Karpas-422 (cell line): ENCODE measurements at regions not wholly inside any gene's neighbourhood (a gene's known extent, or its start where the extent isn't known, plus 50 kb on each side); places are given as distances from the start of the nearest gene placed in this dataset.

ENCODE experiments used
- DNase-seq: peaks from one replicate; pipeline ENCODE4 v3.0.0-alpha.2; 2015
- H2AFZ ChIP-seq: fragments of 200-600 bp; sonication (generic); 2 replicates; pipeline ENCODE4 v1.6.1; 2014; ENCODE audit warnings: antibody characterized with exemption, low read length, mixed read lengths
- H3K27ac ChIP-seq: fragments of 200-600 bp; sonication (generic); 2 replicates; pipeline ENCODE4 v1.5.1; 2014; ENCODE audit warnings: mild to moderate bottlenecking, low read length, moderate library complexity
- H3K27me3 ChIP-seq: fragments of 200-600 bp; sonication (generic); 2 replicates; pipeline ENCODE4 v1.6.1; 2014; ENCODE audit warnings: low read length, mixed read lengths
- H3K36me3 ChIP-seq: fragments of 200-600 bp; sonication (generic); 2 replicates; pipeline ENCODE4 v1.6.1; 2014; ENCODE audit warnings: low read length, mixed read lengths; ENCODE audit not compliant: insufficient read depth
- H3K4me1 ChIP-seq: fragments of 200-600 bp; sonication (generic); 2 replicates; pipeline ENCODE4 v1.6.1; 2014; ENCODE audit warnings: mild to moderate bottlenecking, low read length, mixed read lengths
- H3K4me2 ChIP-seq: fragments of 200-600 bp; sonication (generic); 2 replicates; pipeline ENCODE4 v1.6.1; 2014; ENCODE audit warnings: low read length, low read depth, mild to moderate bottlenecking; ENCODE audit not compliant: poor library complexity, severe bottlenecking
- H3K4me3 ChIP-seq: fragments of 200-600 bp; sonication (generic); 2 replicates; pipeline ENCODE4 v1.5.1; 2014; ENCODE audit warnings: mild to moderate bottlenecking, antibody characterized with exemption, low read length, mixed read lengths
- H3K79me2 ChIP-seq: fragments of 200-600 bp; sonication (generic); 2 replicates; pipeline ENCODE4 v1.6.1; 2014; ENCODE audit warnings: mild to moderate bottlenecking, low read length, mixed read lengths
- H3K9ac ChIP-seq: fragments of 200-600 bp; sonication (generic); 2 replicates; pipeline ENCODE4 v1.6.0; 2014; ENCODE audit warnings: low read length
- H3K9me2 ChIP-seq: fragments of 200-600 bp; sonication (generic), shearing (Covaris generic); replicated peaks from 2 replicates; pipeline ENCODE4 v1.6.0; 2014; ENCODE audit warnings: mild to moderate bottlenecking, low read length, moderate library complexity; ENCODE audit not compliant: insufficient read depth
- H3K9me3 ChIP-seq: fragments of 300-700, 200-600 bp; sonication (generic); 2 replicates; pipeline ENCODE4 v1.6.1; 2014; ENCODE audit warnings: low read length, mixed read lengths
- H4K20me1 ChIP-seq: fragments of 200-600 bp; sonication (generic); 2 replicates; pipeline ENCODE4 v1.6.1; 2014; ENCODE audit warnings: mild to moderate bottlenecking, antibody characterized with exemption, low read length, low read depth; ENCODE audit not compliant: insufficient read depth

DNA sequence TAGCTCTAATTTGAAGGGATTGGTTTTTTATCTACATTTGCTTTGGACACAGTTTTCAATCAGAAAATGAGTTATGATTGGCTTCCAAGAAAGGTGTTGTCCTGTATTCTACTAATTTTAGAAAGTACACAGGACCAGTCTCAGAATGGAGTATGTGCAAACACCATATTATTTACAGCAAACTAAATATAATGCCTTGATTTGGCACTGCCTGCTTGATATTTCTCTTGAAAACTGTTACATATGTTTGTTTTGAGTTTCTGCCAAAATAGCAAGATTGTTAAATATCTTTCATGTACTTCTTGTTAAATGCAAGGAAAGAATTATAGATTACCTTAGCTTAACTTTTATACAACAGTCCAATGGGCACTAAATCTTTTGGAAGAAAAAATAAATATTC is 694.9 kb downstream of the KCNJ3 start:
- H3K9me3 ChIP-seq, result peaks cover 7% of the 10 kb centered on the region
- H3K4me3 ChIP-seq, result no peak overlapping the region
- H3K9me2 ChIP-seq, result no peaks in the 10 kb centered on the region
- DNase-seq, result no peak
- H3K4me1 ChIP-seq, result no peaks in the 10 kb centered on the region
- H3K9ac ChIP-seq, result no peak overlapping the region
- H3K79me2 ChIP-seq, result no peaks in the 10 kb centered on the region
- no peak overlapping the region for H3K27ac ChIP-seq
- H2AFZ ChIP-seq, result no peak overlapping the region
- no peaks in the 10 kb centered on the region for H4K20me1 ChIP-seq
- H3K27me3 ChIP-seq, result no peaks in the 10 kb centered on the region
- no peaks in the 10 kb centered on the region for H3K36me3 ChIP-seq
- no peak overlapping the region for H3K4me2 ChIP-seq

DNA sequence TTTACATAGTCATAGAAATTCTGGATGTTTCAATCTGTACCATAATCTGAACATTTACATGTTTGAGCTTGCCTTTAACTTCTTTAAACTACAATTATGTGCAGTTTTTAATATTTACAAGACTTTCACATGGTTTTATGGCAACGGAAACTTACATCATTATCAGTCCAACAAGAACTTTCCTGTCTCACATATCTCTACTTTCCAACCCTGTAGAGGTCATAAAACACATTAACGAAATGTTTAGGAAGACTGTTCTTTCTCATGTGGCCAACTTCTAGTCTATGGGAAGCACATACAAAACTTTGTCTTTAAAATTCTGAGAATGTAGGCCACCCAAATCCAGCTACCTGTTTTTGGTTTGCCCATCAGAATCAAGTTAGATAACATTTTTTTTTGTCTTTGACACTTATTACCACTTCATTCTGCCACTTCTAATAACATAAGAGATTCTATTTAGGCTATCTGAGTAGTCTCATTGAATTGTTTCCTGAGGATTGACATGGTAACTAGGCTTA is 693.2 kb downstream of the KCNJ3 start:
- H3K79me2 ChIP-seq, result no peaks in the 10 kb centered on the region
- no peak overlapping the region for H3K9ac ChIP-seq
- H3K4me1 ChIP-seq, result no peaks in the 10 kb centered on the region
- H2AFZ ChIP-seq, result no peak overlapping the region
- H3K9me3 ChIP-seq, result peaks cover 4% of the 10 kb centered on the region
- H3K27me3 ChIP-seq, result no peaks in the 10 kb centered on the region
- no peak overlapping the region for H3K4me3 ChIP-seq
- H3K36me3 ChIP-seq, result no peaks in the 10 kb centered on the region
- no peaks in the 10 kb centered on the region for H3K9me2 ChIP-seq
- H3K27ac ChIP-seq, result no peak overlapping the region
- no peak for DNase-seq
- no peak overlapping the region for H3K4me2 ChIP-seq
- no peaks in the 10 kb centered on the region for H4K20me1 ChIP-seq

DNA sequence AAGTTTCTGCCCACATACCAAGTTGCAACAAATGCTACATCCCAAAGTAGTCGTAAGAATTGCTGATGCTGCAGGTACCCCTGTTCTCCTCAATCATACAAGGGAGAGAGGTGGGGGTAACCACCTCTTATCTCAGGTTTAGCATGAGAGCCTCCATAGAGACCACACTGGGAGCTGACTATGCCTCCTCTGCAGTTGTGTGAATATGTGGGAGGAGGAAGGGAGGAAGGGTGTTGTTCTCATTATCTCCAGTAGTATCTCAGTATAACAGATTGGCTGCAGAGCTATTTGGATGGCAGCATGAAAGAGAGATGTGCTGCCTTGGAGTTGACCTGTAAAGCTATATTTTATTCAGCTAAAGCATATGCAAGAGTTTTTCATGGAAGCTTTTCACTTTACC is 690.7 kb downstream of the KCNJ3 start:
- H3K9me2 ChIP-seq, result no peaks in the 10 kb centered on the region
- no peak overlapping the region for H3K9ac ChIP-seq
- no peak overlapping the region for H3K4me2 ChIP-seq
- peaks cover 4% of the 10 kb centered on the region for H3K9me3 ChIP-seq
- no peaks in the 10 kb centered on the region for H3K27me3 ChIP-seq
- no peaks in the 10 kb centered on the region for H4K20me1 ChIP-seq
- no peaks in the 10 kb centered on the region for H3K4me1 ChIP-seq
- no peaks in the 10 kb centered on the region for H3K79me2 ChIP-seq
- DNase-seq, result no peak
- no peaks in the 10 kb centered on the region for H3K36me3 ChIP-seq
- H3K4me3 ChIP-seq, result no peak overlapping the region
- H3K27ac ChIP-seq, result no peak overlapping the region
- no peak overlapping the region for H2AFZ ChIP-seq

DNA sequence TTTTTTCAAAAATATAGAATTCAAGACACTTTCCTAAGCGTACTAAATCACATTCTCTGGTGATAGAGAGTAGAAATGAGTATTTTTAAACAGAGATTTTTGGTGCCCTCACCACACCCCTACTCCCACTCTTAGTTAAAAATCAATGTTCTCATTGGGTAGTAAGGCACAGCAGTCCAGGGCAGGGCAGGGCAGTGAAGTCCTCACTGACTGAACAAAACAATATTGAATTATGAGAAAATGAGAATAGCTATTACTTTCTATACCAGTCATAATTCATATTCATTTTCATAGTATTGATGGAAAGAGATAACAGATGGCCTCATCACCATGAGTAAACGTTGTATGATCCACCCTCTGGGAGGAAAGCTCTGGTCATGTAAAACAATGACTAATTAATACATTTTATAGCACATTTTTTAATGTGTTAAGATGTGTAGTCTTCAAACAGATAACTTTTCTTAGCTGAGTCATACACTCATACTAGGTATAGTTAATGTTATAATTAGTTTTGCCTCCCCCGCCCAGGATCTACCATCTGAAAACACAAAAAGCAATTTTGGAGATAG is 686.1 kb downstream of the KCNJ3 start:
- Histone ChIP-seq H3K9me2 (no peaks in the 10 kb centered on the region), H4K20me1 (no peaks in the 10 kb centered on the region), H3K27ac (no peak overlapping the region), H3K9ac (no peak overlapping the region), H3K4me3 (no peak overlapping the region), H3K79me2 (no peaks in the 10 kb centered on the region), H3K27me3 (no peaks in the 10 kb centered on the region), H2AFZ (no peak overlapping the region), H3K36me3 (no peaks in the 10 kb centered on the region), H3K9me3 (no peaks in the 10 kb centered on the region), H3K4me1 (no peaks in the 10 kb centered on the region), H3K4me2 (no peak overlapping the region)
- DNase-seq, result no peak

DNA sequence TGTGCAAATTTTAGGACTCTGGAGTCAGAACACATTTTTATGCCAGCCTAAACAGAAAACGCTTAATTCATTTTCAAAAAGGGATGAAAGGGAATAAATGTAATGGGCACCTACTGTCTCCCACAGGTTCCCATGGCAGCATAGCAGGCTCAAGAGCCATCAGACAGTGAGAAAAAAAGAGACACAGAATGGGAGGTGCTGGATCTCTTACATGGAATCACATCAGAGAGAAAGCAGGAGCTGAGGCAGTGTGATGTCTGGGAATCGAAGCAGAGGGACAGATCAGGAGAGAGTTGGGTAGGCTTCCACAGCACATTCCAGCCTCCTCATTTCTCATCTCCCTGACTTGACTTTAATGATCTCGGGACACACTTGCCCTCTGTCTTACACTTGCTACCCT is 684.3 kb downstream of the KCNJ3 start:
- Histone ChIP-seq H3K9ac (no peak overlapping the region), H3K79me2 (no peaks in the 10 kb centered on the region), H4K20me1 (no peaks in the 10 kb centered on the region), H3K4me3 (no peak overlapping the region), H3K27ac (no peak overlapping the region), H3K36me3 (no peaks in the 10 kb centered on the region), H3K27me3 (no peaks in the 10 kb centered on the region), H2AFZ (no peak overlapping the region), H3K9me3 (no peaks in the 10 kb centered on the region), H3K4me1 (no peaks in the 10 kb centered on the region), H3K9me2 (no peaks in the 10 kb centered on the region), H3K4me2 (no peak overlapping the region)
- DNase-seq, result no peak

DNA sequence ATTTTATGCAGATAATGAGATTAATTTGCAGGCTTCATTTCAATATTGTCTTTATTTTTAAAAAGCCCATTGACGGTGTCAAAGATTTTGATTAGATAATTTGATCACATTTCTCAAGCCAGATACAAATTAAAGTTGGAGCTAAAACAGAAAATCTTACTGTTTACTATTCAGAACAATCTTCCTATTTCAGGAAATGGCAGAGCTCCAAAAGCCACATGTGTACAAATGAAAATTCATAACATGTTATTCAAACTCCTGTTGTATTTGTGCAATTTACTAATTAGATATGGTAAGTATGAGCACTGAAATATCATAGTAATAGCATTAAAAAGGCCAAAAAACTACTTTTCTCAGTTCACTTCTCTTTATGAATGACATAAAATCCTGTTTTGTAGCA is 682.9 kb downstream of the KCNJ3 start:
- Histone ChIP-seq H3K4me2 (no peak overlapping the region), H3K9ac (no peak overlapping the region), H3K9me2 (no peaks in the 10 kb centered on the region), H3K27me3 (no peaks in the 10 kb centered on the region), H3K27ac (no peak overlapping the region), H2AFZ (no peak overlapping the region), H4K20me1 (no peaks in the 10 kb centered on the region), H3K4me1 (no peaks in the 10 kb centered on the region), H3K79me2 (no peaks in the 10 kb centered on the region), H3K36me3 (no peaks in the 10 kb centered on the region), H3K4me3 (no peak overlapping the region), H3K9me3 (no peaks in the 10 kb centered on the region)
- DNase-seq, result no peak

DNA sequence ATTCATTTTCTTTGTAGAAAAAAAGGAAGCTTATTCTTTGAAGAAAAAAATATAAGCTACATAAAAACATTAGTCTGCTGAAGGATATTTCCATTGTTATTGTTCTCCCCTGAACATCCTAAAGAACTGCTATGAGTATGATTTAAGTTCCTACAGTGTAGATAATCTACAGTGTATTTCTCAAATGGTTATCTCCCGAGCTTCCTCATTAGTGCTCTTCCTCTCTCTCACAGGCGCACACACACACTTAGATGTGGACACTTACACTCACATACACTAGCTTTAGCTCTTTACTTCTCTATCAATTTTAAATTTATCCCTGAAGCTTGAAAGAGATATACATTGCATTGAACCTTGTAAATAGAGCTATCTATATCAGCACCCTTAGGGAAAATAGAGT is 681.0 kb downstream of the KCNJ3 start:
- H3K9me3 ChIP-seq, result no peaks in the 10 kb centered on the region
- H3K36me3 ChIP-seq, result no peaks in the 10 kb centered on the region
- H3K79me2 ChIP-seq, result no peaks in the 10 kb centered on the region
- DNase-seq, result no peak
- no peaks in the 10 kb centered on the region for H4K20me1 ChIP-seq
- H3K9ac ChIP-seq, result no peak overlapping the region
- no peak overlapping the region for H3K4me3 ChIP-seq
- H3K27ac ChIP-seq, result no peak overlapping the region
- no peaks in the 10 kb centered on the region for H3K9me2 ChIP-seq
- H3K4me1 ChIP-seq, result no peaks in the 10 kb centered on the region
- no peaks in the 10 kb centered on the region for H3K27me3 ChIP-seq
- H2AFZ ChIP-seq, result no peak overlapping the region
- H3K4me2 ChIP-seq, result no peak overlapping the region

DNA sequence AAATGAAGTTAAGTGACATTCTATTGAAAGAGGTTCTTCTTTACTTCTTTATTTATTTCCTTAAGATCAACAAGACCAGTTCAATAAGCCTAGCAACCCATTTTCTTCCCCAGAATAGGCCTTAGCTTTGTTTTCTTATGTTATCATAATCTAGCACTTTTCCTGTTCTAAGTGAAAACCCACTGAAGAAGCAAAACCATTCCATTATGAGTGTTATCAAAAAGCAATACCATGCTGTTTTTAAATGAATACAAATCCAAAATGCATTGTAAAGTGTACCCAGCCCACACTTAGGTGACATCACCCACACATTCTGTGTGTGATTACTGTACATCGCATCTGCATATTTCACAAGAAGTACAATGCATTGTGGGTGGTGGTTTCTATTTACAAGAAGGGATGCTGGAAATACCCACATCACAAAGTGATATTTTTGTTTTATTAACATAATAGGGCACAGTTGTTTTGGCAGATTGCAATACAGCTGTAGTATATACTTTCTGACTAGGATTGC is 679.5 kb downstream of the KCNJ3 start:
- Histone ChIP-seq H3K4me2 (no peak overlapping the region), H3K9ac (no peak overlapping the region), H2AFZ (no peak overlapping the region), H3K27ac (no peak overlapping the region), H3K79me2 (no peaks in the 10 kb centered on the region), H3K27me3 (no peaks in the 10 kb centered on the region), H3K4me3 (no peak overlapping the region), H3K9me3 (no peaks in the 10 kb centered on the region), H4K20me1 (no peaks in the 10 kb centered on the region), H3K36me3 (no peaks in the 10 kb centered on the region), H3K4me1 (no peaks in the 10 kb centered on the region), H3K9me2 (no peaks in the 10 kb centered on the region)
- no peak for DNase-seq
